HG03342 (cell line): ENCODE measurements at regions not wholly inside any gene's neighbourhood (a gene's known extent, or its start where the extent isn't known, plus 50 kb on each side); places are given as distances from the start of the nearest gene placed in this dataset.
"Not testable (repeated sequence)": the region's sequence is repeated elsewhere in the genome, so short reads cannot be mapped to it uniquely, and the experiment has no call there.

Experiments
- ATAC-seq: cut with Tn5 transposase; IDR thresholded peaks from one replicate; pipeline ENCODE4 v1.9.1; 2021; ENCODE audit warnings: mild to moderate bottlenecking, moderate library complexity; ENCODE audit not compliant: unreplicated experiment

DNA sequence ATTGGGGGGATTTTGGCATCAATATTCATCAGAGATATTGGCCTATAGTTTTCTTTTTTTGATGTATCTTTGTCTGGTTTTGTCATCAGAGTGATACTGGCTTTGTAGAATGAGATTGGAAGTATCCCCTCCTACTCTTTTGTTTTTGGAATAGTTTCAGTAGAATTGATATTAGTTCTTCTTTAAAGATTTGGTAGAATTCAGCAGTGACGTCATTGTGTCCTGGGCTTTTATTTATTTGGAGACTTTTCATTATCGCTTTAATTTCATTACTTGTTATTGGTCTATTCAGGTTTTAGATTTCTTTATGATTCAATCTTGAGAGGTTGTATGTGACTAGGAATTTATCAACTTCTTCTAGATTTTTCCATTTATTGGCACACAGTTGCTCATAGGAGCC is 825.5 kb upstream of the NXPH2 start:
- no peak for ATAC-seq

DNA sequence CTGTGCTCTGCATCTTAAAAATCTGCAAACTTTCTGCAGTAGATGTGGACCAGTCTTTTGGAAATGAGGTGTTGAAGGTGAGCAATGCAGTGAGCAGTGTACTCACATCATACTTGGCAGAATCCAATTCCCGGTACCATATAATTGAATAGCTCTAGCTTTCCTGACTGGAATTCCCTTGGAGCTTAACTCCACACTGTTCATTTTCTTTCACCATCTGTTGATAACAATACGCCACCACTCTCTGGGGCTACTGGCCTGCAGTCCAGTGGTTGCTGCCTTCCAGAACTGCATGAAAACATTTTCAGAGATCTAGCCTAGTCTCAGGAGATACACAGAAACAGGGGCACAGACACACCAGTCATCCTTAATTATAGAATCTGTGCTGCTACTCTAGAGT is 820.0 kb upstream of the NXPH2 start:
- no peak for ATAC-seq

DNA sequence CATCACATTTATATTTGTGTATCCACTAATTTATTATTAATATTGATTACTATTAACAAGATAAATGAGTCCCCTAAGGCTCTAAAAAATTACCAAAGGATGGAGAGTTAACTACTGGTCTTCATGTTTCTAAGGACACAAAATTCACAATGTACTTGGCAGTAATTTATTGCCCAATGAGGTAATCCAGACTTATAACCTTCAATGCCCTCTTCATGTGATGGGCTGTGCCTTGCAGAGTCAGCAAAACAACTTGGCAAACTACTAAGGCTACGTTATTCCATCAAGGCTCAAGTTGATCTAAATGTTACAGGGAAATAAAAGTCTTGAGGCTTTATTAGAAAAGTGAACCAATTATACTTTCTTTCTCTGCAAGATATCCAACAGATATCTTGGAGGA is 804.9 kb upstream of the NXPH2 start:
- no peak for ATAC-seq

DNA sequence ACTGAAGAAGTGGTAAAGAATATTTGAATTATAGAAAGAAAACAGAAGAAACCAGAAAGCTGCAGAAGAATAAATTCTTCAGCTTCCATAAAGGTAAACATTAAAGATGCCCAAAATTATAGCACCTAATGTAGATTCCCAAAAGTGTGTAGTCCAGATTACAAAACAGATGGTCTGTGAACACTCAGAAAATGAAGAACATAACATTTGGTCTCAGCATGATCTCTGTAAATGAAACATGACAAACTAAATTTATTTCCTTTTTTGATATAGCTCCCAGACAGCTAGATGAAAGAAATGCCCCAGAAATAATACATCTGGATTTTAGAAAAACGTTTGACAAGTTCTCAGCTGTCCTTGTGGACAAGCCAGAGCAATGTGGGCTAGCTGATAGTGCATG is 794.2 kb upstream of the NXPH2 start:
- no peak for ATAC-seq

DNA sequence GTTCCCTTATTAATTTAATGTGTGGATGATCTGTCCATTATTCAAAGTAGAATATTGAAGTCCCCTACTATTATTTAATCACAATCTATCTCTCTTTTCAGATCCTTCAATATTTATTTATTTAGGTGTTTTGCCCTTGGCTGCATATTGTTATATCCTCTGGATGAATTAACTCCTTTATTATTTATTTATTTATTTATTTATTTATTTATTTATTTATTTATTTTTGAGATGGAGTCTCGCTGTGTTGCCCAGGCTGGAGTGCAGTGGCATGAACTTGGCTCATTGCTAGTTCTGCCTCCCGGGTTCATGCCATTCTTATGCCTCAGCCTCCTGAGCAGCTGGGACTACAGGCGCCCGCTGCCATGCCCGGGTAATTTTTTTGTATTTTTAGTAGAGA is 776.6 kb upstream of the NXPH2 start:
- no peak for ATAC-seq

DNA sequence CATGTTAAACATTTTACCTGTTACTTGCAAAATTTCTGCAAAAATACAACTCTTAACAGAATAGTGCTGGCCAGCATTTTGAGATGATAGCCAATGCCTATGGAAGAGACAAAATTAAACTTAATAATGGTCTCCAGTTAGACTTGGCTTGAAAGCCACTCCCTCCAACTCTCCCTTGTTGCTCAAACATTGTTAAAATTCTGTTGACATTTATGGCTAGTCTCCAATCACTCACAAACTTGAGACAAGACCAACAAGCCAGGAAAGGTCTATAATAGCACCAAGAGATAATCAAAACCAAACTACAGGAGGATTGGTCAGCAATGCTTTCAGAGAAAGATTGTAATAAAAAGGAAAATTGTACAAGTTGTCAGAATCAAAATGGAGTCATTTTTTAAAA is 770.7 kb upstream of the NXPH2 start:
- ATAC-seq = no peak

DNA sequence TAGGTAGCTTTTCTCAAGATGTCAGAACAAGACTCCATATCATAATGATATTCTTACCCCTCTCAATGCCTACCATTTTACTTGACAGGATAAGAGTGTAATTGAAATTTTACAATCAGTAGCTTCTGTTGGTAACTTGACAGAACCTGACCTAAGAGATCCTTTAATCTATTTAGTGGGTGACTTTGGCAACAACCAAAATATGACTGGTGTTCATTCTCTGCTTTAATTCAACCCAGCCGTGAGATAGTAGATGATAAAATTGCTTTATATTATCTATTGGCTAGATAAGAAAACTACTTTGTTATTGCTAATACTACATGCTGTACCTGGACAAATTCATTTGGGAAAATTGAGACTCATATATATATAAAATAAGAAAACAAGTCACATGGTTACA is 770.2 kb upstream of the NXPH2 start:
- no peak for ATAC-seq

DNA sequence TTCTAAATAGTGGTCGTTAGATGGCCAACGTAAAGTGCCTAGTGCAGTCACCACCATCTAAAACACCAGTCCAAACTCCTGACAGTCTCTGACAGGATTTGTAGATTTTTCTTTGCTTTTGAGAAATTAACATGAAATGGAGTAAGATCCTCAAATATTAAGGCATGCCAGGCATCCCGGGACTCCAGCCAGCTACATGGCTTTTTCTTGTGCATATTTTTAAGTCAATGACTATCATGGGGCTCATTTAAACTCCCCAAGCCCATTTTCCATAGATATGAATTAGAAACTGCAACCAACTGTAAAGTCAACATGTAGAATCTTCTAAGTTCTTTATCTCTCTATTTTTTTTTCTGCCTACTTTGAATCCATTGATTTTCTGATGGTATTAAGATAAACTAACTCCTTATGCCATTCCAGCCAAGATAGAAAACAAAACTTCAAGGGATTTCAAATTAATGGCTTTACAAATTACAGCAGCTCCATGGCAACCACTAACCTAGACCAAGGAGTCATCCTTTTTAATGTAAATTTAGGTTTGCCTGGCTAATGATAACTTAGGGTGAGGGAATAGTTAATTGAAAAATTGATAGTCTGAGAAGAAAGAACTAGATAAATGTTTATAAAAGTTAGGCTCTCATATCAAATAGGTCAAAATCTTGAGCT is 764.1 kb upstream of the NXPH2 start:
- no peak for ATAC-seq

DNA sequence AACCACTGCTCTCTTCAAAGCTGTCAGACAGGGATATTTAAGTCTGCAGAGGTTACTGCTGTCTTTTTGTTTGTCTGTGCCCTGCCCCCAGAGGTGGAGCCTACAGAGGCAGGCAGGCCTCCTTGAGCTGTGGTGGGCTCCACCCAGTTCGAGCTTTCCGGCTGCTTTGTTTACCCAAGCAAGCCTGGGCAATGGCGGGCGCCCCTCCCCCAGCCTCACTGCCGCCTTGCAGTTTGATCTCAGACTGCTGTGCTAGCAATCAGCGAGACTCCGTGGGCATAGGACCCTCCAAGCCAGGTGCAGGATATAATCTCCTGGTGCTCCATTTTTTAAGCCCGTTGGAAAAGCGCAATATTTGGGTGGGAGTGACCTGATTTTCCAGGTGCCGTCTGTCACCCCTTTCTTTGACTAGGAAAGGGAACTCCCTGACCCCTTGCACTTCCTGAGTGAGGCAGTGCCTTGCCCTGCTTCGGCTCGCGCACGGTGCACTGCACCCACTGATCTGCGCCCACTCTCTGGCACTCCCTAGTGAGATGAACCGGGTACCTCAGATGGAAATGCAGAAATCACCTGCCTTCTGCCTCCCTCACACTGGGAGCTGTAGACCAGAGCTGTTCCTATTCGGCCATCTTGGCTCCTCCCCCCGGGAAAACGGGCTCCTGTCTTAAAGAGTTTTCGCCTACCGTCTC is 758.3 kb upstream of the NXPH2 start:
- not testable (repeated sequence) for ATAC-seq

DNA sequence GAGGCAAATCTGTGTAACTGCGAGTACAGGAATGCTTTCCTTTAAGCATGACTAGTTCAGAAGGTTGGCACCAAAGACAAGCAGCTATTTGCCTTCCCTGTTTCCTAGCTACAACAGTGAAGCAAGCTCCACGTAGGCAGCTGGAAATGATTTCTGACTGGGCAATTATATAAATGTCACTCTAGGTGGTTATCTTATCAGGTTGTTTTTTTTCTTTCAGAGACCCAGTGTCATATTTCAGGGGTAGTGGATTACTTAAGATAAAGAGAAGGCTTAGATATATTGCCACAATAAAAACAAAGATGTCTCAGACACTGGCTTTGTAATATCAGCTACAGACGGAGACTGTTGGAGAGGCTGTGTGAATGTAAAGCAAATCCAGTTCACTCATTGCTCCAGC is 748.9 kb upstream of the NXPH2 start:
- ATAC-seq = no peak

DNA sequence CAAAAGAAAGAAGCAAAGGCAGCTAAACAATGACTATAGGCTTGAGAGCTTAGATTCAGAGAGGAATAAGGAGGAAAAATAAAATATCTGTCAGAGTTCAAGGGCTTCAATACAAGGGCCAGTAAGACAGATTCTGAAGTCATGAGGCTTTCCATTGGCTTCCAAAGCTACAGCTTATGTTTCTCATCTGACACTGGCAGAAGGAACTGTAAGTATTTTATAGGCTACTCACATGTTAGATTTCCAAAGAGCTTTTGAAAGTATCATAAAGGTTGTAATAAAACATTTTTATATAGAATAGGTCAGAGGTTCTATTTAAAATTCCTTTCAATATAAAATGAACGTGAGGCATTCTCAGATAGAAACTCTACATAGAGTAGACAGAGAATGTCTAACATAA is 746.6 kb upstream of the NXPH2 start:
- ATAC-seq = no peak

DNA sequence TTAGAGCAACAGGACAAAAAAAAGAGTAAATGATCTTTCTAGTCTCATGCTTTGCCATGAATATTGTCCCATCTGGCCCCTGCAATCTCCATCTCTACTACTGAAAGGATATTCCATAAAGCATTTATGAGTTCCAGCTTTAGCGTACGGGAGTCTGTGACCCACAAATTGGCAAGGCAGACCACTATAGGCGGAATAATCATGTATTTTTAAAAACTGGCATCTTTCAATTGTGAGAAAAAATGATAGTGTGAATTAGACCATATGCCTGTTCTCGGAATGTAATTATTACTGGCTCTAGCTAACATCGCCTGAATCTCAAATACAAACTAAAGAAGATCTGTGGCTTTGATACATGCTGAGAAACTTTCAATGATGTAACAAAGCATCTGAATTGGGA is 738.1 kb upstream of the NXPH2 start:
- ATAC-seq = no peak

DNA sequence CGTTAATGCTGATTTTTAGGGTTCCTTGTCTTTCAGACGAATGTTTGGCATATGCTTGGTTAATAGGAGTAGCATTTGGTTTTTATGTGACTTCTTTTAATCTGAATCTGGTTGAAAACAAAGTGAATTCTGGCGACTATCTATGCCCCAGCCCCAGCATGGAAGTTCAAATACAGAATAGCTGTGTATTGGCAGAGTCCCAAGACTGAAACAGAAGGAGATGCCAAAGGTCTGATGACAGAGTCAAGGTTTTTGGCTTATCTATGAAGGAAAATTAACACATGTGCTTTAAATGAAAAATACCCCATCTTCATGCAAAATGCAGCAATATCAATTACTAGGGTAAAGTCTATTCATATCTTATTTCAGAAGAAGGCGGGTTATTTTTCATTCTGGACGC is 734.8 kb upstream of the NXPH2 start:
- no peak for ATAC-seq

DNA sequence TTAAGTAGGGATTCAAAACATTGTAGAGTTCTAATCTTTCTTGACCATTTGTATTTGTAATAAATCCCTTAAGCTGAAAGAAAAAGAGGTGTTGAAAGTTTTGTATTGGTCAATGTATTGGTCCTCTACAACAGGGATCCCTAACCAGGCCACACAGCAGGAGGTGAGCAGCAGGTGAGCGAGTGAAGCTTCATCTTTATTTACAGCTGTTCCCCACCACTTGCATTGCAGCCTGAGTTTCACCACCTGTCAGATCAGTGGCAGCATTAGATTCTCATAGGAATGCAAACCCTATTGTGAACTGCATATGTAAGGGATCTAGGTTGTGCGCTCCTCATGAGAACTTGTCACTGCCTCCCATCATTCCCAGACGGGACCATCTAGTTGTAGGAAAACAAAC is 715.7 kb upstream of the NXPH2 start:
- ATAC-seq = no peak

DNA sequence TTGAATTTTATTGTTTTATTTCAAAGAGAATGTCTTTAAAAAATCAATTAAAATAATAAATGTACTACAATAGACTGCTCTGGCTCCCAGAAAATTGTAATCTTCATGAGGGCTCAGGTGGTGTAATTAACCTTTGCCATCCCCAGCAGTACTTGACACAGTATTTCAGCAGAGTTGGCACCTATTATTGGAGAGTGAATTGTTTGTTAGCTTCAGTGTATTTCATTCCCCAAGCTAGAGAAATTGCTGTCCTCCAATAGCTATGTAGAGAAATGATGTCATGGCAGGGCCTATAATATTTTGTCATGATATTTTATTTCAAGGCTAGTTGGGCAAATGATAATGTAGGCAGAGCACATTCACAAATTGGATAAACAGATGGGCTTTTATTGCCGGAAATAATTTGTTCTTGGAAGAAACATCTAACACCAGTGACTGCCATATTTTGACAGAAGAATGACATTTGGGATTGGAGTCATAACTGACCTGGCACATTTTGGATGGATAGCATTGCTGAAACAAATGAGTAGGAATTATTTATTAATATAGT is 712.0 kb upstream of the NXPH2 start:
- ATAC-seq = no peak

DNA sequence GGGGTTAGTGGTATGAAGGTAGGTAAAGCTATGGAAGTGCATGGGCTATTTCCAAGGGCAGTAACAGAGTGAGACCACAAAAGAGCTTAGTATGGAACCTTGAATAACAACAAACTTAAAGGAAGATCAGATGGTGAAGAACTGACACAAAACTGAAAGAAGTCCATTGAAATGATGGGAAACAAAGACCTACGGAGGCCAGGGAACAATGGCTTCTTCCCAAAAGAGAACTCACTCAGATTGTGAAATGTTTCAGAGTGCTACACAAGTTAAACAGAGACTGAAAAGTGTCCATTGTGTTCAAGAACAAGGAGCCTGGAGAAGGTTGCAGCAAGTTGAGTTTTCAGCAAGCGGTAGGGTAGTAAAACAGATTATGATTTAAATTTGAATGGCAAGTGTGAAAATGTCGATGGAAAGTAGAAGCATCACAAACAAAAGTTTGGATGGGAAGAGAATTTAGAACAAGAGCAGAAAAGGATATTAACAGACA is 700.0 kb upstream of the NXPH2 start:
- no peak for ATAC-seq

DNA sequence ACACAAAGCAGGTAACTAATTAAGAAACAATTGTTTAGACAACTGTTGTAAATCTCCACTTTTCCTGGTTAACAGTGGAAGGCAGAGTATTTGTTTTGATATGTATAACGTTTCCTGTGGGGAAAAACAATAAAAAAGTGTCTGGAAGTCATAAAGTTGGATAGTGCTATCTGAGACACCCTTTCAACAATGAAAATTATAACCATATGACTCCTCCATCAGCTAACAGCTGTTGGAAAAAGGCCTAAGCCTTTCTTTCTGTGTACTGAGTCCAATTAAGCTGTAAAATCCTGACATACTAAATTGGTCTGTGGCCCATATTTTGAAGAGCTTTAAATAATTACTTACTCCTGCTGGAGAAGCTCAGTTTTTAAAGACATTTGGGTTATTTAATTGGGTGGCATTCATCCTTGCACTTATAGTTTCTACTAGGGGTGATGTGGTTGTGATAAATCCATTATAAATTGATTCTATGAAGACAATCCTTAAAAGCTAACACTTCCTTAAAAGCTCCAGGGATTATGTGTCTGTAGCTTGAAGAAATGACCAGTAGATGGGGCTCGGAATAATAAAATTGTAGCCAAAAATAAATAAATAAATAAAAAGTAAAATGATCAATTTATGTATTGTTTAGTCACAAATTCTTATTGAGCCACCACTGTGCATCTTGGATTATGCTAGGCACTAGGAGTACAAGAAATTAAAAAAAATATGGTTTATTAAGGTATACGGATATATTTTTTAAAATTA is 698.1 kb upstream of the NXPH2 start:
- ATAC-seq = no peak

DNA sequence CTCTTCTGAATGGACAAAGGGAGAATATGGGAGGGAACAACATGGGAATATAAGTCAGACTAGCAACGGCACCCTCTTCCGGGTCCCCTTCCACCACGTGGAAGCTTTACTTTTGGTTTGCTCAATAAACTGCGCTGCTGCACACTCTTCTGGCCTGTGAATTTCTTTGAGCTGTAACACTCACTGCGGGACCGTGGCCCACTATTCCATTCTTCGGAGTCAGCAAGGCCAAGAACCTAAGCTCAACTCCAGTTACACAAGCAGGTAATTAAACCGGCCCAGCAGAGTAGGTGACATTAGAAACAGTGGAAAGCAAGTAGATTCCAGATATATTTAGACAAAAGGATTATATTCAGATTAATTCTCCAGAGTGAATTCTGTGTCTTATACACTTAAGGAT is 697.4 kb upstream of the NXPH2 start:
- no peak for ATAC-seq

DNA sequence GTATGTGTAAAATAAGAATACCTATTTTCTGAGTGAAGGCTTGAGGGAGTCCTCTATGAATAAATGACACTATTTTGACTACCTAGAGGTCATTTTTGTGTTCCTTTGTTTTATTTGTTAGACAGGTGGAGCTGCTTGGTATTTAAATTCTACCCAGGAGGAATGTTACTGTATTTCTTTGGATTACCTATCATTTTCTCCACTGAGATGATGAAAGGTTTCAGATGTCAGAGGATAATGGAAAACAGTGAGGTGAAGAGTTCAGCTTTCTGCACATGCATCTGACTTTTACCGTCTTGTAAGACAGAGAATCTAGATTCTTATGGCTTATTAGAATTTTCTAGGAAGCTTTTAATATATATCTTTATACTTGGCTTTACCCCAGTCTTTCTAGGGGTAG is 689.8 kb upstream of the NXPH2 start:
- ATAC-seq = no peak

DNA sequence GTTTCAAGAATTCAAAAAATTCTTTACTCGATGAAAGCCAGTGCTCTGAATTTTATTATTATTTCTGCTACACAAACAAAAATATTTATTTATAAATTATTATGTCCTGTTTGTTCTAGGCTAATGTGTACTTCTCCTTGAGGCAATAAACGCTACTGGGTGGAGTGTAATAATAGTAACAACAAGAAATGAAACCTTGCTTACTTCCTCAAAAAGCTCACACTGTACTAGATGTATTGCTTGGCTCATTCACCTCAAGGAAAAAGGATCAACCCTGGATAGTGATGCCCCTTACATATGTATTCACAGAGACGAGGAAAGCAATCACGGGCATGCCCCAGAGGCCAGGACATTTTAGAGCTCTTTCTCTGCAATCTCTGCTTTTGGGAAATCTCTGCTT is 685.6 kb upstream of the NXPH2 start:
- ATAC-seq = peak; percentile 82

DNA sequence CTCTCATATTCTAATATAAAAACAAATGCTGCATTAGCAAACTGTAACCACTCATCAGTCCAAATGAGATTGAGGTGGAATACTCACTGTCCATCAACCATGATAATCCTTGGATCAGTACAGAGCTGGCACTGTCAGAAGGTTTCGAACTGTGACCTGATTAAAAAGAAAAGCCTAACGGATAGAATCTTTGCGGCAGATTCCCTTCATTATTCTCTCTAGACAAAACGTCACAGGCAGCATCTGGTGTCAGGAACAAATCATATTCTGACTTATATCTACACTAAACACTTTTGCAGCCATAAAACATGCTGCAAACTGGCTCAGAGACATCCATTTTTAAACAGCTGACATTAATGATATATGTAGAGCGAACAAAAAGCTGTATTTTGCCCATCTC is 677.7 kb upstream of the NXPH2 start:
- ATAC-seq = no peak

DNA sequence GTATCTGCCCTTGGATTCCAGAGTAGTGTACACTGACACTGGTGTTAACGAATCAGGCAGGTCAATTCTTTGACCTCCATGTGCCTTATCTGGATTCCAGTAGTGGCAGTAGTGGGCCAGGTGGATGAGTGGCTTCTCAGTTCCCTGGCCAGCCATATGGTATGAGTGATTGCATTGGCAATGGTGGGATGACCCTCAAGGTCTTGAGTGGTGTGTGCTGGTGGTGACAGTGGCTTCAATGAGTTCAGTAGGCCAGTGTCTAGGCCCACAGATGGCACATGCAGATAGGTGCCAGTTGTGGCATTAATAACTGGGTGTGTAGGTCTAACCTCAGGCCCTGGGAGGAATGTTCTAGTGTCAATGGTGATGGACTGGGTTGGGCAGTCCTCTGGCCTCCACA is 674.1 kb upstream of the NXPH2 start:
- ATAC-seq = no peak
